Putamen (tissue), 1 donor: ENCODE measurements at regions not wholly inside any gene's neighbourhood (a gene's known extent, or its start where the extent isn't known, plus 50 kb on each side); places are given as distances from the start of the nearest gene placed in this dataset.

Experiments used
- DNase-seq: peaks from one replicate; pipeline ENCODE4 v3.0.0-alpha.2; 2016; ENCODE audit warnings: low spot score

DNA sequence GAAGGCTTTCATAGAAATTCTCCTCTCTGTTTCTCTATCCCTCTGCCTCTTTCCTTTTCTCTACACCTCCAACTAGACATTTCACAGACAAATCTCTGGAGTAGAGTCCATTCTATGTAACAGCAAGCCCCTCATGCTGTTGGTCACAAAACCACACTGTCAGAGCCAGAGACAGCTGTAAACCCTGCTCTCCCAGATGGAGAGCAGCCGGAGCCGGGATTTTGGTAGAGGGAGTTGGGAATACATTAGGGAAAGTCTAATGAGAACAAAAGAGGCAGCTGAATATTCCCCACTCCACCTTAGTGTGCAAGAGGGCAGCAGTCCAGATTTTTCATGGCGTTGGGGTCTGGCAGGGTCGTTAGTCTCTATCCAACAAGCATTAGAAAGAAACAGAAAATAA lies 68.3 kb upstream of the EDN1 start:
- DNase-seq: no peak

DNA sequence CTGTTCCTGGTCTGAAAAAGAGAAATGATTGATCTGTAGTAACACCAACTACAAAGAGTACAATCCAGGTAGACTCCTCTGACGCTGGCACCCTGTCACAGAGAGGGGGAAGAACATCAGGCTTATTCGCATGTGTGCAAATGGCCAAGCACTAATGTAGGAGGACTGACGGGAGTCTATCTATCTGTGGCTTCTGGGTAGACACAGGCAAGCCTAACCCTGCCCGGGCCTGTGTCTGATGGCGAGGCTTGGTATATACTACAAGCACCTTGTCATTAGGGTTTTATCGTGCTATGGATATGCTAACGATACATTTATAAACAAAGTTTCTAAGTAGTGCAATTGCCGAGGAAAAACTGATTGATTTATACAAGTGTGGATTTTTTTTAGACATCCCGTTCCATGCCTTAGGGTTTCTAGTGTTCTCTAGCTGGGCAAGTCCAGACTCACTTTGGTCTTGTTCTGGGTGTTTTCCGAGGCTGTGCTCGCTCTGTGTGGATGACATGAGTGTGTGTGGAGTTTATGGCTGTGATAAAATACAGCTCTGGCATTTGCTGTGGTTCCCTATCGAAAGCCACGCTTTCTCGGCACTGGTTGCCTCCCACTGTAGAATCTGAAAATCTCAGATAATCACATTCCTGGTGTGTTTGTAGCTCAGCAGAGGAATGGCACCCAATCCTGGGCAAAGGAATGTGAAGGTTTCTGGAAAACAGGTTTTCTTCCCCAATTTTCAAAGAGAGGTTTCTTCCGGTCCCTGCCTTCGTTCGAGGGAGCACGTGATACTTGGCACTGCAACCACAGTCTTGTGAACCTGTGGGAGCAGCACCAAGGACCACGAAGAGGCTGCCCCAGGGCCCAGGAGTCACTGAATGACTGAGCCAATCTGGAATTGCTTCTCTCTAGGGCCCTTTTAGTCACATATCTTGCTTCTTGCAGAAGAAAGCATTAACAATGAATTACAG lies 67.5 kb upstream of the EDN1 start:
- no peak for DNase-seq

DNA sequence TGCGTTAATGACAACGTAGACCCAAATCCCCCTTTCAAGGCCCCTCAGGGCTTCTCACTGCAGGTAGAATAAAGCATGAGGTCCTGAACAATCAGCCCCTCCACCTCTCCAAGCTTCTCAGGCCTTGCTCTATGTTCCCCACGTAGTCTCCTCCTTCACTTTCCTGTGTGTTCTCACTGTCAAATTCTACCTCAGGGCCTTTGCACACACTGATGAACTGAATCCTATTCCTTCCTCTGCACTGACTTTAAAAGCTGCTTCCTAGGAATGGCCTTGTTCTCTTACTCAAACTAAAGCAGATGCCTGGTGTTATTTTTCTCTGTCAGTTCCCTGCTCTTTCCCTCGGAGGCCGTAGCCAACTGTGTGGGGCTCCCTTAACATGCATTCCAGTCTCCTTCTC lies 66.8 kb upstream of the EDN1 start:
- no peak for DNase-seq

DNA sequence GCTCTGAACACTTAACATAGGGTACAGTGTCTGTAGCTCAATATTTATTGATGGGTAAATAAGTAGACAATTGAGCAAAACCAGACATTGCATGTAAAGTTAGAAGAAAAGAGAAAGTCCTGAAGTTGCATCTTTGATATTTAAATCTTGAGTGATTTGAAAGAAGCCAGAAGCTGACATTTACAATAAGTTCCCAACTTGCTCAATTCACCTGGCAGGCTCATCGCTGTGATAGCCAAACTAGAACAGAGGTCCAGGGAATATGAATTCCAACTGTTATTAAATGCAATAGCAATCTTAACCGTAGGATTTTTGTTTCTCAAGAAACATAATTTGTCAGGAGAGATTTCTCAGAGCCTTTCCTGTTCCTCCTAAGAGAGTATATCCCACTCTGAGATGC lies 65.9 kb upstream of the EDN1 start:
- DNase-seq: no peak

DNA sequence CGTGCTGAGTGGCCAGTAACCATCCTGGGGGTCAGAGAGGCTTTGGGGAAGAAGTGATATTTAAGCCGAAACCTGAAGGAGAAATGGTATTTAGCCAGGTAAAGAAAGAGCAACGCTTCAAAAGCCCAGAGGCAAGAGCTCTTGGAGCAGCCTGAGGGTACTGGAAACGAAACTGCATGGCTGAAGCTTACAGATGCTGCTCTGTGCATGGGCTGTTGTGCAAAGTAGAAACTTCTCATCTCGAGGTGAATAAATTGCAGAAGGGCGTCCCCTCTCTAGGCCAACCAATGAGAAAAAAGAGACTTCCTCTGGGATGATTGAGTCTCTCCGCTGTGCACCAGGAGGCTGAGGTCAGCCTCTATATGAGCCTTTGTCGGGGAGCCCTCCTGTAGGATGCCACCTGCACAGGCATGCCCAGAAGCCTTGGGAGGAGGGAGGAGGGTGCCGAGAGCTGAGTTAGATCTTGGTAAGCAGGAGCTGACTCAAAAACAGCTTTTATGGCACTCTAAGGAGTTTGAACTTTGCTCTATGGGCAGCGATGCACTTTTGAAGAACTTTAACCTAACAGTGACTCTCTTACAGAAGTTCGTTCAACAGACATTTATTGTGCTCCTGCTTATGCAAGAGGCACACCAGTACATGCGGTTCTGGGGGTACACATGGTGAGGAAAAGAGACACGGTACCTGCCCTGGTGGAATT lies 61.6 kb upstream of the EDN1 start:
- no peak for DNase-seq

DNA sequence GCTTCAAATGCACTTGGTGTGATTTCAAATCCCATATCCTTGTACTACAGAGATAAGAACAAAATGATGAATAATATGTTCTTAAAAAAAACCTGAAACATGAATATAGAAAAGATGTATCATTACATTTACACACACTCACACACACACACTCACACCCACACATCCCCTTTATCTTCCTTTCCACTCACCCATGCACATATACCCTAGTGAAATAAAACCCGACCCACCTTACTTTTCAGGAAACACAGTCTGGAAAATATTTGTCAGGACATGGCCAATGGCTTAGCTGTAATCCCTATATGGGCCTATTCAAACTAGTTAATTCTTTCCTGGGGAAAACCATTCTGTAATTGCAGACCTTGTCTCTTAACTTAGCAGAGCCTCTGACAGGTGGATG lies 60.8 kb upstream of the EDN1 start:
- DNase-seq: no peak

DNA sequence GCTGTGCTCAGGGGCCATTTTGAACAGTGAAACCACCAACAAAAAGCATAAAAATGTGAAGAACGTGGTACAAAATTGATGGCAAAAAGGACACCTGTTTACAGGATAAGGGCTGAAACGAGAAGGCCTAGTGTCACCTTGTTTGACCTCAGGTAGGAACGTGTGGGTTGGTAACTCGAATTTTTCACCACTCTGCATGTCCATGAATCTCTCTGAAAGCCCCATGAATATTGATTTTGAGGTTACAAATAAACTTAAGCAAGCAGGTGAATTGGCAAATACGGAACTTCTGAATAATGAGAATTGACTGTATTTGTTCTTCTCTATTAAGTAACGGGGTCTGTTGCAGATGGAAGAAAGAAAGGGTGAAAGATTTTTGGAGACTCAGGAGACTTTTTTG lies 59.6 kb upstream of the EDN1 start:
- DNase-seq: no peak

DNA sequence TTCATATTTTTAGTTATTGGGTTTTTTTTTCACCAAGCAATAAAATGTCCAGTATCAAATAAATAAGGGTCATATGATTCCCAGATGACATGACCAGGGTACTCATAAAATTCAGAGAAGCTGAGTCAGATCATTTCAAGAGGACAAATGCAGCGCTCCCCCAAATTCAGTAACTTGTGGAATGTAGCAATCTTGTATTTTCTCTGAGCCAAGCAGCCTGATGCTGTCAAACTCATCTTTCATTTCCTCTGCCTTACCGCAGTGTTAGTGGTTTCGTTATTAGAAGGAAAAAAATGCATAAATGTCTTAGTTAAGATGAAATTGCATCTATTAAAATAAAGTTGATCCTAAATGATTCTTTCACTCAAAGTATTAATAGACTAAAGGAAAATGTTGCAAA lies 57.8 kb upstream of the EDN1 start:
- no peak for DNase-seq

DNA sequence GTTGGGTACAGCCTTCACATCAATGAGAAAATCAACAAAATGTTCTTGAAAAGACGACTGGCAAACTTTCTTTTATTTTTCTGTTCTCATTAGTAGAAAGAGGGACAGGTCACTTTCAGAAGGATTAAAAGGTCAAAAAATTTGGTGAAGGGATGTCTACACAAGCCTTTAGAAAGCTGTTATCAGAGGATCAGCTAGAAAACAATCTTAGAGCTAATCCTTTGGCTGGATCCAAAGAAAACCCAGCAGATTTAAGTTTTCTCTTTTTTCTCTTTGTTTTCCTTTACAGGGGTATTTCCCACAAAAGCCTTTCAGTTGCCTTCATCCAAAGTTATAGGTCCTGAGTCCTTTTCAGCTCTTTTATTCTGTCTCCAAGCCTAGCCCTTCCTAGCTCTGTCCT lies 57.3 kb upstream of the EDN1 start:
- DNase-seq: no peak

DNA sequence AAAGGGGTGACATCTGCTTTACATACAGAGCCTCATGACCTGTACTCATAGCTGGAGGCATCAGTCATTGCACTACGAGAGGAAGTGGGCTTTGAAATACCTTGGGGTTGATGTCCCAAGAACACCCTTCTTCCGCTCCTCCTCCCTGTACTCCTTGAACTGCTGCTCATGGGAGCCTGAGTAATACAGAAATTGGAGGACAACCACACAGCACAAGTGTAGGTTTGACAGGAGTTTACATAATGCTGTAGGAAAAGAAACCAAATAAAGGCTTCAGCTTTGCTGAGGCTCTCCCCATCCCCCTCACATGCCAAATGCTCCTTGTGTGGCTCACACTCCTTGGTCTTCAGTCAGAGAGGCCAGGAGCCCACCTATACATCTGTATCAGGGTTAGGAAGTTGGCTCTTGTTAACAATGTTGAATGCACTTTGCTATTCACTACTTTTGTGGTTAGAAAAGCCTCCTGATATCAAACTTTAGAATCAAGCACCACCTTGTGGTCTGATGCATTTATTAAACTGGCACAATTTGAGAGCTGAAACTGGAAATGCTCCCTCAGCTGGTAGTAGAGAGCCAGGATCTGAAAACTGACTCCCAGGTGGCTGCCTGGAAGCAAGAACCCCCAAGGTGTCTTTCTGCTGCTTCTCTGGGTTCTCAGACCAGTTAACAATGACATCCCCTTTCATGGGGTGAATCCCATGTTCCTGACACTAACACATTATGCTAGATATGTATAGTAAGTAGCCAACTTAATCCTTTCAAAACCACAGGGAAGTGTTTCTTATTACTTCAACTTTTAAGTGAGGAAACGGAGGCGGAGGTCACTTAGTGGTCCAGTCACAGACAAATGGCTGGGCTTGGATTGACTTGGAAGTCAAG lies 56.2 kb upstream of the EDN1 start:
- peak; percentile 81 for DNase-seq

DNA sequence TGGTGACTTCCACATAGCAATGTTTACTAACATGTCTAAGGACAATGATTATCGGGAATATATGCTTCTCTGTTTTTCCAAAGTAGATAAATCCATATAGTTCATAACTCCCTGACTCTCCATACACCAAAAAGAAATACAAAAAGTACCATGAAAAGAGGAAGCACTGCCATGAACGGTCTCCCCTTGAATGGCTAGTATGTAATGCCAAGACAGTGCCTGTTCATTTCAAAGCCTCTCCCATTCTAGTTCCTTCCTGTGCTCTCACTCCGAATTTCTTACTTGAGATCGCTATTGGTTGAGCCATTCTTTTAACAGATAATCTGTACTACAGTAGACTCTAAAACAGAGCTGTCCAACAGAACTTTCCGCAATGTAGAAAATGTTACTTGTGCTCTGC lies 54.8 kb upstream of the EDN1 start:
- DNase-seq: no peak

DNA sequence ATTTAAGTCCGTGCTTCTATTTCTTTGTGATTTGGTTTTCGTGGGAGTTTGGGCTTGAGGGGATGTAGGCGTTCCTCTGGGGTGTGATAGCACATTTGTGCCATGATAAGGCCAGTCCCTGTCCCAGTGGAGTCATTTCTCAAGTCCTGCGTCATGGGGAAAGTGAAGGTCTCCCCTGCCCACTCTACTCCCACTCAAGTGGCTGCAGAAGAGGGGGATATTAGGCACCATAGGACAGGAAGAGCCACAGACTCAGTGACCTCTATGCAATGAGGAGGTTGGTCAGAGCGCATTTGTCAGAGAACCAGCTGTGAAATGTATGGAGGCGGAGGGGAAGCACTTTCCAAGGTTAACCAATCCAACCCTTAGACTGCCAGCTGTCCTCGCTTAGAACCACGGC lies 51.9 kb upstream of the EDN1 start:
- DNase-seq: no peak
